Activated B cell treated with CpG ODN at 0.5 μM for 24 hours (primary cell): ENCODE measurements at regions not wholly inside any gene's neighbourhood (a gene's known extent, or its start where the extent isn't known, plus 50 kb on each side); places are given as distances from the start of the nearest gene placed in this dataset.

Experiments
- ATAC-seq: fragments of 200-7000 bp; cut with Tn5 transposase; one replicate; pipeline ENCODE4 v1.10.0; 2021; ENCODE audit warnings: low read depth, mild to moderate bottlenecking, moderate library complexity
- CTCF ChIA-PET: fragments of 350-600 bp; sonication (Branson Sonifier 250); formaldehyde crosslinking; loops from one replicate; lab custom pipeline; 2021; ENCODE audit warnings: antibody characterized with exemption; lab: Charles Lee
- POLR2A ChIA-PET: fragments of 350-600 bp; sonication (Branson Sonifier 250); formaldehyde crosslinking; loops from one replicate; lab custom pipeline; 2021; ENCODE audit warnings: antibody characterized with exemption; lab: Charles Lee
- DNase-seq: peaks from one replicate; pipeline ENCODE4 v3.0.0; 2022
- H3K27ac Mint-ChIP-seq: one replicate; pipeline ENCODE4 v1.8.0; 2020; ENCODE audit warnings: mixed read lengths
- H3K27me3 Mint-ChIP-seq: one replicate; pipeline ENCODE4 v1.8.0; 2021; ENCODE audit warnings: mixed read lengths
- H3K36me3 Mint-ChIP-seq: one replicate; pipeline ENCODE4 v1.8.0; 2021; ENCODE audit warnings: low read depth, mixed read lengths
- H3K4me1 Mint-ChIP-seq: one replicate; pipeline ENCODE4 v1.8.0; 2021; ENCODE audit warnings: mixed read lengths
- H3K4me3 Mint-ChIP-seq: one replicate; pipeline ENCODE4 v1.8.0; 2020; ENCODE audit warnings: mild to moderate bottlenecking, mixed read lengths
- H3K9me3 Mint-ChIP-seq: one replicate; pipeline ENCODE4 v1.8.0; 2020; ENCODE audit warnings: mixed read lengths
- CTCF ChIP-seq: fragments of 200-600 bp; IDR thresholded peaks from one replicate; pipeline ENCODE4 v1.8.0; 2022; ENCODE audit warnings: antibody characterized with exemption, mild to moderate bottlenecking
- intact Hi-C: fragments of 100-400 bp; cut with micrococcal nuclease; formaldehyde crosslinking; loops from one replicate; pipeline ENCODE4 v1.15.1; 2024

GRCh38 chr5:152188251-152188650 lies 216.8 kb downstream of the NMUR2 start:
- Mint-ChIP-seq H3K27ac (no peak overlapping the region), H3K36me3 (no peaks in the 10 kb centered on the region), H3K4me3 (no peak overlapping the region), H3K9me3 (peaks cover 11% of the 10 kb centered on the region), H3K4me1 (no peaks in the 10 kb centered on the region), H3K27me3 (peaks cover 2% of the 10 kb centered on the region)
- ATAC-seq (no peak), DNase-seq (no peak)
- intact Hi-C loops: no loop called here
- POLR2A ChIA-PET: no interaction called here
- TF ChIP-seq CTCF: no peak
- CTCF ChIA-PET: no interaction called here

- ChIA-PET POLR2A (no interaction called here), CTCF (no interaction called here)
- no peak for ATAC-seq
- no peaks in the 10 kb centered on the region for H3K36me3 Mint-ChIP-seq
- no peak overlapping the region for H3K27ac Mint-ChIP-seq
- H3K4me1 Mint-ChIP-seq: no peaks in the 10 kb centered on the region
- TF ChIP-seq CTCF: no peak
- DNase-seq: no peak
- H3K9me3 Mint-ChIP-seq: peaks cover 6% of the 10 kb centered on the region
- H3K4me3 Mint-ChIP-seq: no peak overlapping the region
- intact Hi-C loops: no loop called here
- peaks cover 2% of the 10 kb centered on the region for H3K27me3 Mint-ChIP-seq
These were observed 217.4 kb downstream of the NMUR2 start for GRCh38 chr5:152187668-152188067.

GRCh38 chr5:152185547-152186245 lies 219.4 kb downstream of the NMUR2 start:
- POLR2A ChIA-PET: no interaction called here
- DNase-seq (no peak), ATAC-seq (no peak)
- Mint-ChIP-seq H3K4me3 (no peak overlapping the region), H3K27ac (no peak overlapping the region), H3K9me3 (peaks cover 7% of the 10 kb centered on the region), H3K4me1 (no peaks in the 10 kb centered on the region), H3K36me3 (no peaks in the 10 kb centered on the region), H3K27me3 (peaks cover 2% of the 10 kb centered on the region)
- CTCF ChIA-PET: no interaction called here
- intact Hi-C loops: no loop called here
- TF ChIP-seq CTCF: no peak

- ATAC-seq (no peak), DNase-seq (no peak)
- H3K27me3 Mint-ChIP-seq: peaks cover 2% of the 10 kb centered on the region
- intact Hi-C loops: no loop called here
- H3K36me3 Mint-ChIP-seq: no peaks in the 10 kb centered on the region
- ChIA-PET CTCF (no interaction called here), POLR2A (no interaction called here)
- H3K27ac Mint-ChIP-seq: no peak overlapping the region
- H3K4me1 Mint-ChIP-seq: no peaks in the 10 kb centered on the region
- no peak overlapping the region for H3K4me3 Mint-ChIP-seq
- peaks cover 10% of the 10 kb centered on the region for H3K9me3 Mint-ChIP-seq
- TF ChIP-seq CTCF: no peak
These were observed 220.8 kb downstream of the NMUR2 start for GRCh38 chr5:152184266-152184665.

GRCh38 chr5:152181461-152181860 lies 223.6 kb downstream of the NMUR2 start:
- POLR2A ChIA-PET: no interaction called here
- ATAC-seq (no peak), DNase-seq (no peak)
- H3K27me3 Mint-ChIP-seq: peaks cover 2% of the 10 kb centered on the region
- no peaks in the 10 kb centered on the region for H3K4me1 Mint-ChIP-seq
- intact Hi-C loops: no loop called here
- H3K36me3 Mint-ChIP-seq: no peaks in the 10 kb centered on the region
- H3K27ac Mint-ChIP-seq: no peak overlapping the region
- H3K4me3 Mint-ChIP-seq: no peak overlapping the region
- H3K9me3 Mint-ChIP-seq: peaks cover 5% of the 10 kb centered on the region
- no peak for TF ChIP-seq CTCF
- CTCF ChIA-PET: no interaction called here
